ENCODE measurements at regions not wholly inside any gene's neighbourhood (a gene's known extent, or its start where the extent isn't known, plus 50 kb on each side); places are given as distances from the start of the nearest gene placed in this dataset.

DNA sequence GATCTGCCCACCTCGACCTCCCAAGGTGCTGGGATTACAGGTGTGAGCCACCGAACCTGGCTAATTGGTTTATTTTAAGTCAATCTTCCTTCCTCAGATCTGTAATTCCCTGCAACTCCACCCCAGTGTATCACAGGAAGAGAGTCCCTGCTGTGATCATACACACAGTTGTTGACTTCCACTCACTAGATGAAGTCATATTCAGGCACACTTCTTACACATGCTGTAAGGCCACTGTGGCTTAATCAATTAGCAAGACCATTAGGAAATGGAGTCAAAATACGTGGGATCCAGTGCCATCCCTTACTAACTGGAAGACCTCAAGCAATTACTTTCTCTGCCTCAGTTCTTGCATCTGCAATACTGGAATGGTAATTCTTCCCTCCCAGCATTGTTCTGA, 66.1 kb upstream of the PAX2 start:
- intact Hi-C loops (cut with DNase I; ENCODE audit: low total_unique reads) (loop anchor here (10.0 kb wide), 1 partner anchor 195 kb away; no protein-coding TSS in a partner anchor), in situ Hi-C loops (cut with MboI; ENCODE audit: low sequenced_read_pairs in 4 of 4) (no loop called here)
- Histone ChIP-seq H3K4me3 (no peak overlapping the region), H3K4me1 (no peaks in the 10 kb centered on the region), H3K9me3 (no peaks in the 10 kb centered on the region), H3K36me3 (no peaks in the 10 kb centered on the region), H3K27me3 (peaks cover 46 to 70% (median 52%) of the 10 kb centered on the region in 3 donors), H3K27ac (no peak overlapping the region)
- DNase-seq (no peak), ATAC-seq (no peak)
- TF ChIP-seq CTCF (IDR thresholded peaks at IDR 0.05 in 4 of 5, conservative IDR thresholded peaks at IDR 0.05 in 1 of 5) = no peak
- TF ChIP-seq POLR2A (IDR thresholded peaks at IDR 0.05) = no peak

DNA sequence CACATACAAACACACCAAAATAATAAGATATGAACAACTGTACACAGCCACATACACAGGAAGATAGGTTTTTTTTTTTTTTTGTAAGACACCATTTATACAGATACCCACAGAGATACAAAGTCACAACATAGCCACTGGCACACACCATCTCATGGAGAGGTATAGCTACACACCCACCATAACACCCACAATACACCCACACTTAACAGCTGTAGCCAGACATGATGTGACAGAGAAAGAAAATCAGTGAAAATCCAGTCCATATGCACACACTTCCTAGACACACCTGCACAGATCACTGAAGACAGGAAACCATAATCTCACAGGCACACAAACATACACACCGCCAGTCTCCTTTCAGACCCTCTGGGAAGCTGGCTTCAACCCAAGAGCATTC, 62.4 kb upstream of the PAX2 start:
- peaks cover 74 to 92% (median 78%) of the 10 kb centered on the region in 3 donors for H3K27me3 ChIP-seq

DNA sequence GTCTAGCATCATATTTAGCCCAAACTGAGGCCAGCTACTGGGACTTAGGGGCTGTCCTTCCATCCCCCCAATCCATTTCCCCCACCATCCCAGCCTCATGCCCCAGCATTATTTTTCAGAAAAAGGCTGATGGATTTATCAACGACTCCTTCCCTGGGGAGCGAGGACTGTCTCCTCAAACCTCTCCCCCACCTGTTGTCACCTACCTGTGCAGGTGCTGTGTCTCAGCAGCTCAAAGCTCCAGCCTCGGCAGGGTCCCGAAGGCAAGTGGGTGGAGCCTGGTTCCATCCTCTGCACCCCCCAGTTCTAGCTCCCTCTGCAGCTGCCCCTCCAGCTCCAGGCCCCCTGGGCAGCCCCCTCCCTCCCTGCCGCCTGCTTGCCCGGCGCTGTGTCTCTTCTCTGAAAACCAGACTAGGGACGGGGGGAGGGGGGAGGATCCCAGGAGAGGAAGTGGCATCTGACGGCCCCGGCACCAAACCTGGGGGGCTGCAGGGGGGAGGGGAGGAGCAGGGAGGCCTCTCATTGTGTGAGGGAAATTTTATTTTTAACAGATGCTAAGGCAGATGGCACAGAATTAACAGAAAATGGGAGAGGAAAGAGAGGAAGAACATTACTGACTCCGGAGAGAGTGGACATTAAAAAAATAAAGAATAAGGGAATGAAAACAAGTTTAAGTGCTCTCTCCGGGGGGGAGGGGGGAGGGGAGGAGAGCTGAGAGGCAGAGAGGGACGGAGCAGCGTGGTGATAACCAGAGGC, 61.7 kb upstream of the PAX2 start:
- Histone ChIP-seq H3K27me3 (peaks cover 81 to 91% (median 81%) of the 10 kb centered on the region in 3 donors), H3K36me3 (no peaks in the 10 kb centered on the region), H3K27ac (no peak overlapping the region), H3K4me3 (no peak overlapping the region), H3K9me3 (no peaks in the 10 kb centered on the region), H3K4me1 (no peaks in the 10 kb centered on the region)
- in situ Hi-C loops (cut with MboI; ENCODE audit: low sequenced_read_pairs in 4 of 4) (no loop called here), intact Hi-C loops (cut with DNase I; ENCODE audit: low total_unique reads) (no loop called here)
- DNase-seq = no peak
- TF ChIP-seq POLR2A (IDR thresholded peaks at IDR 0.05) = no peak
- no peak for TF ChIP-seq CTCF (IDR thresholded peaks at IDR 0.05 in 4 of 5, conservative IDR thresholded peaks at IDR 0.05 in 1 of 5)
- ATAC-seq = no peak

More for the DNA sequence above, 62.4 kb upstream of the PAX2 start:
- intact Hi-C loops (cut with DNase I; ENCODE audit: low total_unique reads) = no loop called here
- H3K9me3 ChIP-seq = no peaks in the 10 kb centered on the region
- no peaks in the 10 kb centered on the region for H3K36me3 ChIP-seq
- ATAC-seq (no peak), DNase-seq (no peak)
- H3K4me1 ChIP-seq = no peaks in the 10 kb centered on the region
- no peak for TF ChIP-seq POLR2A (IDR thresholded peaks at IDR 0.05)
- TF ChIP-seq CTCF (IDR thresholded peaks at IDR 0.05 in 4 of 5, conservative IDR thresholded peaks at IDR 0.05 in 1 of 5) = no peak
- in situ Hi-C loops (cut with MboI; ENCODE audit: low sequenced_read_pairs in 4 of 4) = no loop called here
- H3K27ac ChIP-seq = no peak overlapping the region
- H3K4me3 ChIP-seq = no peak overlapping the region

DNA sequence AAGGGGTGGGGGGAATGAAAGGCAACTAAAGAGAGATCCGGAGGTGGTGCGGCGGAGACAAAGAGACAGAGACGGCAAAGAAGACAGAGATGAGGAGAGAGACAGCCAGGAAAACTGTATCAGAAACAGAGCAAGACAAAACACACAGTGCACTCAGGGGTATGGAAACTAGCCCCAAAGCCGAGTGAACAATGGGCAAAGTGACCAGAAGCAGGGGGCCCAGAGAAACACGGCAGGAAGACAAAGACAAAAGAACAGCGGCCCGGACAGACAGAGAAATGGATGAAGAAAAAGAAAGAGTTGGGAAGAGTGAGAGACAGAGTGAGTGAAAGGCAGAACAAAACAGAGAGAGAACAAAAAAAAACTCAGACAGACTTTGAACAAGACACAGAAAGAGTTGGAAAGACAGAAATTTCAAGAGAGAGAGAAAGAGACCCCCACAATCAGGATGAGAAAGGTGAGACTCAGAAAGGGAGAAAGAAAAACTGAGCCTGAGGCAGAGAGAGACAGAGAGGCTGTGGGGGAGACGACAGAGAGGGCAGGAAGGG, 60.6 kb upstream of the PAX2 start:
- Histone ChIP-seq H3K9me3 (no peaks in the 10 kb centered on the region), H3K27ac (no peak overlapping the region), H3K4me3 (no peak overlapping the region), H3K4me1 (no peaks in the 10 kb centered on the region), H3K36me3 (no peaks in the 10 kb centered on the region), H3K27me3 (peaks cover 78 to 86% (median 82%) of the 10 kb centered on the region in 3 donors)
- no peak for ATAC-seq
- DNase-seq = no peak
- intact Hi-C loops (cut with DNase I; ENCODE audit: low total_unique reads) (no loop called here), in situ Hi-C loops (cut with MboI; ENCODE audit: low sequenced_read_pairs in 4 of 4) (no loop called here)
- TF ChIP-seq CTCF (IDR thresholded peaks at IDR 0.05 in 4 of 5, conservative IDR thresholded peaks at IDR 0.05 in 1 of 5) (no peak), POLR2A (IDR thresholded peaks at IDR 0.05) (no peak)
